Epithelial cell of proximal tubule (primary cell): ENCODE measurements at regions not wholly inside any gene's neighbourhood (a gene's known extent, or its start where the extent isn't known, plus 50 kb on each side); places are given as distances from the start of the nearest gene placed in this dataset.

Source experiments
- DNase-seq: peaks from one replicate; pipeline ENCODE4 v3.0.0-alpha.2; 2011; ENCODE audit warnings: low read depth
- H3K4me3 ChIP-seq: 2 replicates; pipeline ENCODE4 v1.5.1; 2011; ENCODE audit warnings: low read depth, mild to moderate bottlenecking, low read length
- TF ChIP-seq, protein P1 (sequence below): conservative IDR thresholded peaks from 2 replicates; pipeline ENCODE4 v1.5.1; 2012; ENCODE audit warnings: low read depth, mild to moderate bottlenecking, low read length

DNA sequence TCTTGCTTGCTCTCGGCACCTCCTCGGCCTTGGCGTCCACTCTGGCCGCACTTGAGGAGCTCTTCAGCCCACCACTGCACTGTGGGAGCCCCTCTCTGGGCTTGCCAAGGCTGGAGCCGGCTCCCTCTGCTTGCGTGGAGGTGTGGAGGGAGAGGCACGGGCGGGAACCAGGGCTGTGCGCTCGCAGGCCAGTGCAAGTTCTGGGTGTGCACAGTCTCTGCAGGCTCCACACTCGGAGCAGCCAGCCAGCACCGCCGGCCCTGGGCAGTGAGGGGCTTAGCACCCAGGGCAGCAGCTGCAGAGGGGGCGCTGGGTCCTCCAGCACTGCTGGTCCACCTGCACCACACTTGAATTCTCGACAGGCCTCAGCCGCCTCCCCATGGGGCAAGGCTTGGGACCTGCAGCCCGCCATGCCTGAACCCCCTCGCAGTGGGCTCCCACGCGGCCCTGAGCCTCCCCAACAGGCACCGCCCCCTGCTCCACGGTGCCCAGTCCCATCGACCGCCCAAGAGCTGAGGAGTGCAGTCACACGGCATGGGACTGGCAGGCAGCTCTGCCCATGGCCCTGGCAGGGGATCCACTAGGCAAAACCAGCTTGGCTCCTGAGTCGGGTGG lies 411.2 kb upstream of the CHAC2 start:
- H3K4me3 ChIP-seq: no peak overlapping the region
- TF ChIP-seq, protein P1, sequence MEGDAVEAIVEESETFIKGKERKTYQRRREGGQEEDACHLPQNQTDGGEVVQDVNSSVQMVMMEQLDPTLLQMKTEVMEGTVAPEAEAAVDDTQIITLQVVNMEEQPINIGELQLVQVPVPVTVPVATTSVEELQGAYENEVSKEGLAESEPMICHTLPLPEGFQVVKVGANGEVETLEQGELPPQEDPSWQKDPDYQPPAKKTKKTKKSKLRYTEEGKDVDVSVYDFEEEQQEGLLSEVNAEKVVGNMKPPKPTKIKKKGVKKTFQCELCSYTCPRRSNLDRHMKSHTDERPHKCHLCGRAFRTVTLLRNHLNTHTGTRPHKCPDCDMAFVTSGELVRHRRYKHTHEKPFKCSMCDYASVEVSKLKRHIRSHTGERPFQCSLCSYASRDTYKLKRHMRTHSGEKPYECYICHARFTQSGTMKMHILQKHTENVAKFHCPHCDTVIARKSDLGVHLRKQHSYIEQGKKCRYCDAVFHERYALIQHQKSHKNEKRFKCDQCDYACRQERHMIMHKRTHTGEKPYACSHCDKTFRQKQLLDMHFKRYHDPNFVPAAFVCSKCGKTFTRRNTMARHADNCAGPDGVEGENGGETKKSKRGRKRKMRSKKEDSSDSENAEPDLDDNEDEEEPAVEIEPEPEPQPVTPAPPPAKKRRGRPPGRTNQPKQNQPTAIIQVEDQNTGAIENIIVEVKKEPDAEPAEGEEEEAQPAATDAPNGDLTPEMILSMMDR: no peak
- no peak for DNase-seq

DNA sequence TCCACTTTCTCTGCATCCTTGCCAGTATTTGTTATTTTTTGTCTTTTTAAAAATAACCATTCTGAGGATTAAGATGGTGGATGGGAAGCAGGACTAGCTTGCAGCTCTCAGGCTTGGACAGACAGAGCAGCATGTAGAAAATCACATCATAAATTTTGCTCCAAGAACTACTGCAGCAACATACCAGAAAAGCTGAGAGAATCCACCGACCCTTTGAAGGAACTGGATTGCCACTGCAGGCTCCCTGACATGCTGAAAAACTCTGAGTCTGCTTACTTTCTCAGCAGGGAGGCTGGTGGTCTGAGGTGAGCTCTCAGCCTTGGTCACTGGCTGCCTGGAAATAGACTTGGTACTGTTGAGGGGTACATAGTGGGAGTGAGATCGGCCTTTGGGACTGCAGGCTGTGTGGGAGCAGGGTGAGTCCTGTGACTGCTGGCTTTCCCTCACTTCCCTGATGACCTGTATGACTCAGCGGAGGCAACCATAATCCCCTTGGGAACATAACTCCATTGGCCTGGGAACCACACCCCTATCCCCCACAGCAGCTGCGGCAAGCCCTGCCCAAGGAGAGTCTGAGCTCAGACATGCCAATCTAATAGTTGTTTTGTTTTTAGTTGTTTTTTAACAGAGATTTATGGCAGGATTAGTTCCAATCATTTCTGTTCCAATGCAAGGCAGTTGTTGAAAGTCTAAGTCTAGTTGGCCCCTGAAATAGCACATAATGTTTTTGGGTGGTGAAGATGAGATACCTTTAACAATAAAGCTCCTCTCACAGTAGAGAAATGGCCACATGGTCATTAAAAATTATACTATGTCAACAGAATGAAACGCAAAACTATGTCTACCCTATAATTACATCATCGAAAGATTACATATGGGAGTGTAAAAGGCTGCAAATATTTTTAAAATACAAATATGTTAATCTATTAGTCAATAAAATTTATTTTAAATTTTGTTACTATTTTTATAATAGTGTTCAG lies 414.2 kb upstream of the CHAC2 start:
- DNase-seq: no peak

DNA sequence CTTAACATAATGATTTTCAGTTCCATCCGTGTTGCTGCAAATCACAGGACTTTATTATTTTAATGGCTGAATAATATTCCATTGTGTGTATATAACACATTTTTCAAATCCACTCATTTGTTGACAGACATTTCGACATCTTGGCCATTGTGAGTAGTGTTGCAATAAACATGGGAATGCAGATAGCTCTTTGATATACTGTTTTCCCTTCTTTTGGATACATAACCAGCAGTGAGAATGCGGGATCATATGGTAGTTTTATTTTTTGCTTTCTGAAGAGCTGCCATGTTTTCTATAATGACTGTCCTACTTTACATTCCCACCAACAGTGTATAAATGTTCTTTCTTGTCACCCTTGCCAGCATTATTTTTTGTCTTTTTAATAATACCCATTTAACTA lies 420.3 kb upstream of the CHAC2 start:
- DNase-seq: no peak
- H3K4me3 ChIP-seq: no peak overlapping the region
- TF ChIP-seq, protein P1: no peak

More for the DNA sequence above, 414.2 kb upstream of the CHAC2 start:
- TF ChIP-seq, protein P1: no peak
- no peak overlapping the region for H3K4me3 ChIP-seq

DNA sequence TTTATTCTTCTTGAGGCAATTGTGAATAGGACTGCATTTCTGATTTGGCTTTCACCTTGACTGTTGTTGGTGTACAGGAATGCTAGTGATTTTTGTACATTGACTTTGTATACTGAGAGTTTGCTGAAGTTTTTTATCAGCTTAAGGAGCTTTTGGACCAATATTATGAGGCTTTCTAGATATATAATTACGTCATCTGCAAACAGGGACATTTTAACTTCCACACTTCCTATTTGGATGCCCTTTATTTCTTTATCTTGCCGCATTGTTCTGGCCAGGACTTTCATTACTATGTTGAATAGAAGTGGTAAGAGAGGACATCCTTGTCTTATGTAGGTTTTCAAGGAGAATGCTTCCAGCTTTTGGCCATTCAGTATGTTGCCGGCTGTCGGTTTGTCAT lies 425.4 kb upstream of the CHAC2 start:
- no peak for DNase-seq
- TF ChIP-seq, protein P1: no peak
- no peak overlapping the region for H3K4me3 ChIP-seq

DNA sequence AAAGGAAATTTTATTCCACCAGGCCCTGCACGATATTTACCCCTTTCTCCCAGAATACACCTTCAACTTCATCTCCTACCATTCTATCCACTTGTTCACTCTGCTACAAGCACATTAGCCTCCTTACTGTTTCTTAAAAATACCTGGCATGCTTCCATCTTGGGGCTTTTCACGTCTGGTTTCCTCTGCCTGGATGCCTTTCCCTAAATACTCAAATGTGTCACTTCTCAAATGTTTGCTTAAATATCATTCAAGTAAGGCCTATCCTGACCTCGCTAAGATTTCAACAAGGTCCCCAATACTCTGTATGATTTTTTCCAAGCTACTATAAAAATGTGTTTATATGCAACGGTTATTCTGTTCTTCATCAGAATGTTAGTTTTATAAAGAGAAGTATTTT lies 433.0 kb upstream of the CHAC2 start:
- DNase-seq: no peak
- no peak overlapping the region for H3K4me3 ChIP-seq
- TF ChIP-seq, protein P1: no peak

DNA sequence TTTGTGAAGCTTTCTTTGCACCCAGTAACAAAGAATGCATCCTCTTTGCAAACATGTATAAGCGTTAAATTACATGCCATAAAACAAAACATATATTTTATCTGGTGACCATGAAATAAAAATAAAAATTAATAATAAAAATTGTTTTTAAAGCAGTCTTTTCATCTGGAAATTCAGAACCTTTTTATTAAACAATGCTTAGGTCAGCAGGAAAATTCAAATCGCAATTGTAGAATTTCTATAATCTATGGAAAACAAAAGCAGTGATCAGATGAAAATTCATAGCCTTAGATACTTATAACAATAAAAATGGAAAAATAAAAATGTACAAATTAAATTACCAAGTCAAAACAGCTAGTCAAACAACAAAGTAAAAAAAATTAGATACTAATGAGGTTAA lies 435.9 kb upstream of the CHAC2 start:
- TF ChIP-seq, protein P1: no peak
- no peak for DNase-seq
- H3K4me3 ChIP-seq: no peak overlapping the region
